A549 (cell line): ENCODE measurements at regions not wholly inside any gene's neighbourhood (a gene's known extent, or its start where the extent isn't known, plus 50 kb on each side); places are given as distances from the start of the nearest gene placed in this dataset.

Source experiments
- ATAC-seq, 2 experiments: fragments of 200-7000 bp in 1 of 2; fragments of >200 bp in 1 of 2; cut with Nextera tagmentation in 1 of 2; cut with Tn5 transposase in 1 of 2; 3 replicates each; pipeline versions ENCODE4 v1.8.0 to v1.9.1; 2018 to 2020; ENCODE audit warnings: mild to moderate bottlenecking in 1 of 2, moderate library complexity in 1 of 2
- CTCF ChIA-PET: fragments of 300-600 bp; sonication (Branson Sonifier 250); formaldehyde crosslinking; extraction: SDS; loops from one replicate; lab custom pipeline; 2021; ENCODE audit warnings: antibody characterized with exemption, inconsistent platforms; lab: Yijun Ruan, JAX
- POLR2A ChIA-PET: fragments of 350-600 bp; formaldehyde crosslinking; extraction: SDS; loops from one replicate; lab custom pipeline; 2021; ENCODE audit warnings: antibody characterized with exemption, inconsistent platforms; lab: Yijun Ruan, JAX
- DNase-seq, 2 experiments: peaks; one replicate each; pipeline versions ENCODE4 v3.0.0 to v3.0.0-alpha.2; 2011 to 2016; ENCODE audit warnings: low read depth in 1 of 2, low spot score in 1 of 2
- FAIRE-seq: peaks from 2 replicates; lab custom pipeline; 2011; peaks lifted over from hg19 to GRCh38; lab: Jason Lieb, UNC
- H3K27ac ChIP-seq, 2 experiments: fragments of >200 bp; sonication (Bioruptor Twin); formaldehyde crosslinking; 3 replicates each; pipeline ENCODE4 v1.5.1; 2016 to 2017
- H3K4me1 ChIP-seq: fragments of >200 bp; sonication (Bioruptor Twin); formaldehyde crosslinking; 3 replicates; pipeline ENCODE4 v1.6.1; 2016
- H3K4me2 ChIP-seq: fragments of >200 bp; sonication (Bioruptor Twin); formaldehyde crosslinking; 3 replicates; pipeline ENCODE4 v1.6.1; 2016
- H3K4me3 ChIP-seq: fragments of >200 bp; sonication (Bioruptor Twin); formaldehyde crosslinking; 3 replicates; pipeline ENCODE4 v1.5.1; 2016
- H3K9me3 ChIP-seq: fragments of >200 bp; sonication (Bioruptor Twin); formaldehyde crosslinking; 3 replicates; pipeline ENCODE4 v1.6.1; 2016
- BHLHE40 ChIP-seq: IDR thresholded peaks from 2 replicates; pipeline ENCODE4 v1.6.1; 2012; ENCODE audit warnings: low read depth, low read length, inconsistent platforms
- CBX8 ChIP-seq: fragments of 200-600 bp; sonication (generic); IDR thresholded peaks from 2 replicates; pipeline ENCODE4 v1.6.1; 2016
- CEBPB ChIP-seq, 2 experiments: fragments of >200 bp in 1 of 2; sonication (Bioruptor Twin) in 1 of 2; formaldehyde crosslinking in 1 of 2; IDR thresholded peaks; 2 replicates each; pipeline ENCODE4 v1.6.1; 2012 to 2016
- CHD2 ChIP-seq: fragments of 150-350 bp; IDR thresholded peaks from 2 replicates; pipeline ENCODE4 v1.6.1; 2014; ENCODE audit warnings: low read length; ENCODE audit not compliant: partially characterized antibody
- ESRRA ChIP-seq: fragments of 150-350 bp; IDR thresholded peaks from 2 replicates; pipeline ENCODE4 v1.6.1; 2014; ENCODE audit warnings: mild to moderate bottlenecking, low read length, borderline replicate concordance
- JUN ChIP-seq, 2 experiments: fragments of >200 bp; sonication (Bioruptor Twin); formaldehyde crosslinking; IDR thresholded peaks; 2 replicates in 1 of 2; 3 replicates in 1 of 2; pipeline ENCODE4 v1.6.1; 2016 to 2017
- KDM1A ChIP-seq: fragments of 200-600 bp; sonication (generic); IDR thresholded peaks from 2 replicates; pipeline ENCODE4 v1.6.1; 2016; ENCODE audit warnings: low read depth, mild to moderate bottlenecking
- MAFK ChIP-seq: fragments of 450-650 bp; IDR thresholded peaks from 2 replicates; pipeline ENCODE4 v1.6.1; 2014; ENCODE audit not compliant: partially characterized antibody
- MAZ ChIP-seq: fragments of 150-350 bp; IDR thresholded peaks from 2 replicates; pipeline ENCODE4 v1.6.1; 2014; ENCODE audit warnings: antibody characterized with exemption, low read depth, low read length, borderline replicate concordance
- NPAS2 ChIP-seq: fragments of 250-450 bp; sonication (Bioruptor Pico); IDR thresholded peaks from 2 replicates; pipeline ENCODE4 v1.8.0; 2022; ENCODE audit warnings: mild to moderate bottlenecking, moderate library complexity, borderline replicate concordance
- PHF8 ChIP-seq: fragments of 200-600 bp; sonication (generic); IDR thresholded peaks from 2 replicates; pipeline ENCODE4 v1.6.1; 2016; ENCODE audit warnings: low read depth, mild to moderate bottlenecking, antibody characterized with exemption, moderate library complexity, borderline replicate concordance
- POLR2A ChIP-seq: IDR thresholded peaks from 2 replicates; pipeline ENCODE4 v1.6.1; 2012; ENCODE audit warnings: mild to moderate bottlenecking, low read length
- POLR2AphosphoS2 ChIP-seq: conservative IDR thresholded peaks from 2 replicates; pipeline ENCODE4 v1.6.1; 2012; ENCODE audit warnings: low read length, improper control_type of control experiment, inconsistent platforms
- RAD21 ChIP-seq, 2 experiments: fragments of >200 bp in 1 of 2; sonication (Bioruptor Twin) in 1 of 2; formaldehyde crosslinking in 1 of 2; IDR thresholded peaks in 1 of 2; conservative IDR thresholded peaks in 1 of 2; 2 replicates in 1 of 2; 3 replicates in 1 of 2; pipeline ENCODE4 v1.6.1; 2012 to 2018; ENCODE audit warnings: inconsistent platforms in 1 of 2
- RCOR1 ChIP-seq: fragments of 150-350 bp; IDR thresholded peaks from 2 replicates; pipeline ENCODE4 v1.6.1; 2014; ENCODE audit warnings: antibody characterized with exemption, low read length, low read depth
- RFX5 ChIP-seq: fragments of 450-650 bp; IDR thresholded peaks from 2 replicates; pipeline ENCODE4 v1.7.1; 2014; ENCODE audit warnings: antibody characterized with exemption, mild to moderate bottlenecking, moderate library complexity
- ZNF302 ChIP-seq: fragments of 250-450 bp; sonication (Bioruptor Pico); IDR thresholded peaks from 2 replicates; pipeline ENCODE4 v1.9.0; 2021; ENCODE audit warnings: inconsistent platforms, mild to moderate bottlenecking, moderate library complexity
- ZSCAN20 ChIP-seq: fragments of 250-450 bp; sonication (Bioruptor Pico); IDR thresholded peaks from 2 replicates; pipeline ENCODE4 v1.8.0; 2022; ENCODE audit warnings: mild to moderate bottlenecking, moderate library complexity
- WGBS: methylation state at CpG from one replicate; pipeline ENCODE4 v1.1.6; 2017; ENCODE audit errors: missing lambda C conversion rate; 5-methylcytosine and 5-hydroxymethylcytosine counted together
- TF ChIP-seq, protein P1 (sequence below): fragments of >200 bp; sonication (Bioruptor Twin); formaldehyde crosslinking; IDR thresholded peaks from 2 replicates; pipeline ENCODE4 v1.6.1; 2016
- TF ChIP-seq, protein P2 (sequence below): fragments of 150-350 bp; IDR thresholded peaks from 2 replicates; pipeline ENCODE4 v1.6.1; 2014; ENCODE audit warnings: low read depth, mild to moderate bottlenecking, low read length
- TF ChIP-seq, protein P3 (sequence below): fragments of 250-450 bp; sonication (Bioruptor Pico); IDR thresholded peaks from 2 replicates; pipeline ENCODE4 v1.5.0; 2020; ENCODE audit warnings: low read depth, mild to moderate bottlenecking, moderate library complexity
- TF ChIP-seq, protein P4 (sequence below): IDR thresholded peaks from 2 replicates; pipeline ENCODE4 v1.6.1; 2012; ENCODE audit warnings: low read depth, borderline replicate concordance
- TF ChIP-seq, protein P5 (sequence below): fragments of >200 bp; sonication (Bioruptor Twin); formaldehyde crosslinking; IDR thresholded peaks from 3 replicates; pipeline ENCODE4 v1.5.1; 2016
- TF ChIP-seq, protein P6 (sequence below): fragments of 450-650 bp; IDR thresholded peaks from 2 replicates; pipeline ENCODE4 v1.6.1; 2014; ENCODE audit warnings: antibody characterized with exemption
- TF ChIP-seq, protein P7 (sequence below): fragments of 250-450 bp; sonication (Bioruptor Pico); IDR thresholded peaks from 2 replicates; pipeline ENCODE4 v1.5.0; 2021; ENCODE audit warnings: mild to moderate bottlenecking, moderate library complexity, borderline replicate concordance

DNA sequence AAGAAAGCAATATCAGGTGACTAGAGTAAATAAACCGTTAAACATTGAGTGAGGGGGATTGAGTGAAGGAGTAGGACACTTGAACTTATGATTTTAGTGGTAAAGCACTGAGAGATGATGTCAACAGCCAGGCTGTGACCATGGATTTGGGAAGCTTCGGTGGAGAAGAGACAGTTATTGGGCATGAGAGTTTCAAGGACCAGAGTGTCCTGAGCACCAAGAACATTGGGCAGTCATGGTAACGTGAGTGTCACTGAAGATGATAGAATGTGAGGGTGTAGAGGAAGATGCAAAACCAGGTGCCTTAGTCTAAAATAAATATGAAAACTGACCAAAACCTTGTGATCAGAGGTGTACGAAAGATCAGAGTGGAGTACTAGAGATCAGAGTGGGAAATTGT lies 248.1 kb downstream of the ASXL3 start:
- WGBS: 10% methylated on average over 4 of the region's 4 CpGs

DNA sequence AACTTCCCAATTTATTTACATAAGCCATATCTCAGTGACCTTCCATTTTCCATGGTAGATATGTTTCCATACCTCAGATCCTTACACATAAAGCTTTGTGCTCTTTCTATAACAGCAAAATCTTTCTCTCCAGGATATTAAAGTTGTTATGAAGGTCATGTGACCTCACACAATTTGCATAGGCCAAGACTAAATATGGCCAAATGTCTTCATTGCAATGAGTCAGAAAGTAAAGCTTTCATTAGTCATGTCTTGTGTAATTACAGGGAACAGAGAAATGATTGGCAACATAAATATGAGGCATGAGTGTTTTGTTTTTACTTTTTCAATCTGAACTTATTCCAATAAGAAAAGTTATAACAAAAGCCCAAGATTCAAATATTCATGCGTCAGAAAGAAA lies 243.5 kb downstream of the ASXL3 start:
- WGBS: 29% methylated on average over 1 of the region's 1 CpG
- Histone ChIP-seq H3K4me2 (no peak overlapping the region), H3K4me3 (no peak overlapping the region), H3K27ac (no peak overlapping the region), H3K4me1 (no peaks in the 10 kb centered on the region), H3K9me3 (no peaks in the 10 kb centered on the region)
- DNase-seq (no peak), FAIRE-seq (no peak), ATAC-seq (no peak)
- ChIA-PET POLR2A (no interaction called here), CTCF (no interaction called here)
- TF ChIP-seq BHLHE40 (no peak), ESRRA (no peak), RFX5 (no peak), ZNF302 (CRISPR knock-in tag) (no peak), NPAS2 (CRISPR knock-in tag) (no peak), MAFK (no peak), POLR2A (no peak), MAZ (no peak), KDM1A (no peak), POLR2AphosphoS2 (no peak), PHF8 (no peak), CBX8 (no peak), RAD21 (conservative IDR thresholded peaks at IDR 0.05 in 1 of 2, IDR thresholded peaks at IDR 0.05 in 1 of 2) (no peak), CHD2 (no peak), ZSCAN20 (CRISPR knock-in tag) (no peak), JUN (IDR thresholded peaks at IDR 0.05) (no peak)
- TF ChIP-seq, protein P1, sequence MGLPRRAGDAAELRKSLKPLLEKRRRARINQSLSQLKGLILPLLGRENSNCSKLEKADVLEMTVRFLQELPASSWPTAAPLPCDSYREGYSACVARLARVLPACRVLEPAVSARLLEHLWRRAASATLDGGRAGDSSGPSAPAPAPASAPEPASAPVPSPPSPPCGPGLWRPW: no peak
- TF ChIP-seq, protein P2, sequence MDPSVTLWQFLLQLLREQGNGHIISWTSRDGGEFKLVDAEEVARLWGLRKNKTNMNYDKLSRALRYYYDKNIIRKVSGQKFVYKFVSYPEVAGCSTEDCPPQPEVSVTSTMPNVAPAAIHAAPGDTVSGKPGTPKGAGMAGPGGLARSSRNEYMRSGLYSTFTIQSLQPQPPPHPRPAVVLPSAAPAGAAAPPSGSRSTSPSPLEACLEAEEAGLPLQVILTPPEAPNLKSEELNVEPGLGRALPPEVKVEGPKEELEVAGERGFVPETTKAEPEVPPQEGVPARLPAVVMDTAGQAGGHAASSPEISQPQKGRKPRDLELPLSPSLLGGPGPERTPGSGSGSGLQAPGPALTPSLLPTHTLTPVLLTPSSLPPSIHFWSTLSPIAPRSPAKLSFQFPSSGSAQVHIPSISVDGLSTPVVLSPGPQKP: no peak
- TF ChIP-seq, protein P3, sequence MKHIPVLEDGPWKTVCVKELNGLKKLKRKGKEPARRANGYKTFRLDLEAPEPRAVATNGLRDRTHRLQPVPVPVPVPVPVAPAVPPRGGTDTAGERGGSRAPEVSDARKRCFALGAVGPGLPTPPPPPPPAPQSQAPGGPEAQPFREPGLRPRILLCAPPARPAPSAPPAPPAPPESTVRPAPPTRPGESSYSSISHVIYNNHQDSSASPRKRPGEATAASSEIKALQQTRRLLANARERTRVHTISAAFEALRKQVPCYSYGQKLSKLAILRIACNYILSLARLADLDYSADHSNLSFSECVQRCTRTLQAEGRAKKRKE: no peak

More for the DNA sequence above, 248.1 kb downstream of the ASXL3 start:
- ChIA-PET CTCF (no interaction called here), POLR2A (no interaction called here)
- FAIRE-seq (no peak), DNase-seq (no peak), ATAC-seq (no peak)
- Histone ChIP-seq H3K27ac (no peak overlapping the region), H3K4me2 (no peak overlapping the region), H3K9me3 (no peaks in the 10 kb centered on the region), H3K4me1 (no peaks in the 10 kb centered on the region), H3K4me3 (no peak overlapping the region)
- TF ChIP-seq, protein P4, sequence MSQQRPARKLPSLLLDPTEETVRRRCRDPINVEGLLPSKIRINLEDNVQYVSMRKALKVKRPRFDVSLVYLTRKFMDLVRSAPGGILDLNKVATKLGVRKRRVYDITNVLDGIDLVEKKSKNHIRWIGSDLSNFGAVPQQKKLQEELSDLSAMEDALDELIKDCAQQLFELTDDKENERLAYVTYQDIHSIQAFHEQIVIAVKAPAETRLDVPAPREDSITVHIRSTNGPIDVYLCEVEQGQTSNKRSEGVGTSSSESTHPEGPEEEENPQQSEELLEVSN: no peak
- TF ChIP-seq, protein P5, sequence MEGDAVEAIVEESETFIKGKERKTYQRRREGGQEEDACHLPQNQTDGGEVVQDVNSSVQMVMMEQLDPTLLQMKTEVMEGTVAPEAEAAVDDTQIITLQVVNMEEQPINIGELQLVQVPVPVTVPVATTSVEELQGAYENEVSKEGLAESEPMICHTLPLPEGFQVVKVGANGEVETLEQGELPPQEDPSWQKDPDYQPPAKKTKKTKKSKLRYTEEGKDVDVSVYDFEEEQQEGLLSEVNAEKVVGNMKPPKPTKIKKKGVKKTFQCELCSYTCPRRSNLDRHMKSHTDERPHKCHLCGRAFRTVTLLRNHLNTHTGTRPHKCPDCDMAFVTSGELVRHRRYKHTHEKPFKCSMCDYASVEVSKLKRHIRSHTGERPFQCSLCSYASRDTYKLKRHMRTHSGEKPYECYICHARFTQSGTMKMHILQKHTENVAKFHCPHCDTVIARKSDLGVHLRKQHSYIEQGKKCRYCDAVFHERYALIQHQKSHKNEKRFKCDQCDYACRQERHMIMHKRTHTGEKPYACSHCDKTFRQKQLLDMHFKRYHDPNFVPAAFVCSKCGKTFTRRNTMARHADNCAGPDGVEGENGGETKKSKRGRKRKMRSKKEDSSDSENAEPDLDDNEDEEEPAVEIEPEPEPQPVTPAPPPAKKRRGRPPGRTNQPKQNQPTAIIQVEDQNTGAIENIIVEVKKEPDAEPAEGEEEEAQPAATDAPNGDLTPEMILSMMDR: no peak
- TF ChIP-seq POLR2AphosphoS2: no peak
- TF ChIP-seq BHLHE40: no peak
- no peak for TF ChIP-seq RCOR1
- TF ChIP-seq, protein P6, sequence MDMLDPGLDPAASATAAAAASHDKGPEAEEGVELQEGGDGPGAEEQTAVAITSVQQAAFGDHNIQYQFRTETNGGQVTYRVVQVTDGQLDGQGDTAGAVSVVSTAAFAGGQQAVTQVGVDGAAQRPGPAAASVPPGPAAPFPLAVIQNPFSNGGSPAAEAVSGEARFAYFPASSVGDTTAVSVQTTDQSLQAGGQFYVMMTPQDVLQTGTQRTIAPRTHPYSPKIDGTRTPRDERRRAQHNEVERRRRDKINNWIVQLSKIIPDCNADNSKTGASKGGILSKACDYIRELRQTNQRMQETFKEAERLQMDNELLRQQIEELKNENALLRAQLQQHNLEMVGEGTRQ: no peak
- TF ChIP-seq CEBPB (IDR thresholded peaks at IDR 0.05): no peak
- TF ChIP-seq, protein P3: no peak
- TF ChIP-seq, protein P7, sequence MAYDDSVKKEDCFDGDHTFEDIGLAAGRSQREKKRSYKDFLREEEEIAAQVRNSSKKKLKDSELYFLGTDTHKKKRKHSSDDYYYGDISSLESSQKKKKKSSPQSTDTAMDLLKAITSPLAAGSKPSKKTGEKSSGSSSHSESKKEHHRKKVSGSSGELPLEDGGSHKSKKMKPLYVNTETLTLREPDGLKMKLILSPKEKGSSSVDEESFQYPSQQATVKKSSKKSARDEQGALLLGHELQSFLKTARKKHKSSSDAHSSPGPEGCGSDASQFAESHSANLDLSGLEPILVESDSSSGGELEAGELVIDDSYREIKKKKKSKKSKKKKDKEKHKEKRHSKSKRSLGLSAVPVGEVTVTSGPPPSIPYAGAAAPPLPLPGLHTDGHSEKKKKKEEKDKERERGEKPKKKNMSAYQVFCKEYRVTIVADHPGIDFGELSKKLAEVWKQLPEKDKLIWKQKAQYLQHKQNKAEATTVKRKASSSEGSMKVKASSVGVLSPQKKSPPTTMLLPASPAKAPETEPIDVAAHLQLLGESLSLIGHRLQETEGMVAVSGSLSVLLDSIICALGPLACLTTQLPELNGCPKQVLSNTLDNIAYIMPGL (CRISPR knock-in tag): no peak
- no peak for TF ChIP-seq KDM1A
